ENCODE measurements at regions not wholly inside any gene's neighbourhood (a gene's known extent, or its start where the extent isn't known, plus 50 kb on each side); places are given as distances from the start of the nearest gene placed in this dataset.

- TF ChIP-seq, protein P1, sequence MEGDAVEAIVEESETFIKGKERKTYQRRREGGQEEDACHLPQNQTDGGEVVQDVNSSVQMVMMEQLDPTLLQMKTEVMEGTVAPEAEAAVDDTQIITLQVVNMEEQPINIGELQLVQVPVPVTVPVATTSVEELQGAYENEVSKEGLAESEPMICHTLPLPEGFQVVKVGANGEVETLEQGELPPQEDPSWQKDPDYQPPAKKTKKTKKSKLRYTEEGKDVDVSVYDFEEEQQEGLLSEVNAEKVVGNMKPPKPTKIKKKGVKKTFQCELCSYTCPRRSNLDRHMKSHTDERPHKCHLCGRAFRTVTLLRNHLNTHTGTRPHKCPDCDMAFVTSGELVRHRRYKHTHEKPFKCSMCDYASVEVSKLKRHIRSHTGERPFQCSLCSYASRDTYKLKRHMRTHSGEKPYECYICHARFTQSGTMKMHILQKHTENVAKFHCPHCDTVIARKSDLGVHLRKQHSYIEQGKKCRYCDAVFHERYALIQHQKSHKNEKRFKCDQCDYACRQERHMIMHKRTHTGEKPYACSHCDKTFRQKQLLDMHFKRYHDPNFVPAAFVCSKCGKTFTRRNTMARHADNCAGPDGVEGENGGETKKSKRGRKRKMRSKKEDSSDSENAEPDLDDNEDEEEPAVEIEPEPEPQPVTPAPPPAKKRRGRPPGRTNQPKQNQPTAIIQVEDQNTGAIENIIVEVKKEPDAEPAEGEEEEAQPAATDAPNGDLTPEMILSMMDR (IDR thresholded peaks at IDR 0.05), result no peak
- TF ChIP-seq POLR2A (IDR thresholded peaks at IDR 0.05), result no peak
Observed at GRCh38 chr2:196504788-196505187, 134.7 kb upstream of the CCDC150 start.
